ENCODE measurements at regions not wholly inside any gene's neighbourhood (a gene's known extent, or its start where the extent isn't known, plus 50 kb on each side); places are given as distances from the start of the nearest gene placed in this dataset.
A peak's percentile ranks its signal among the peaks of the same experiment; 100 is the strongest.

- Histone ChIP-seq H3K4me3 (no peak overlapping the region), H3K27me3 (no peaks in the 10 kb centered on the region), H3K4me1 (replicated peaks in 1 of 2) (no peaks in the 10 kb centered on the region), H3K27ac (no peak overlapping the region), H3K9me3 (replicated peaks in 1 of 3) (no peaks in the 10 kb centered on the region), H3K36me3 (replicated peaks in 1 of 2) (no peaks in the 10 kb centered on the region)
- no peak for TF ChIP-seq CTCF (IDR thresholded peaks at IDR 0.05)
- no peak for TF ChIP-seq POLR2A (IDR thresholded peaks at IDR 0.05)
- intact Hi-C loops (cut with DNase I) = no loop called here
- WGBS, 4 donors = 55 to 87% (median 79%) methylated on average over 9 to 12 of the region's 12 CpGs
- DNase-seq = peak in 3 of 7 donors; percentile 22 to 60 (median 31)
Observed at GRCh38 chr1:91601554-91602376, 101.1 kb downstream of the CDC7 start.

- 94 to 97% (median 96%) methylated on average over 4 of the region's 4 CpGs for WGBS, 4 donors
- Histone ChIP-seq H3K4me1 (replicated peaks in 1 of 2) (no peaks in the 10 kb centered on the region), H3K27me3 (no peaks in the 10 kb centered on the region), H3K9me3 (replicated peaks in 1 of 3) (no peaks in the 10 kb centered on the region), H3K36me3 (replicated peaks in 1 of 2) (no peaks in the 10 kb centered on the region), H3K4me3 (no peak overlapping the region), H3K27ac (no peak overlapping the region)
- DNase-seq = no peak
- intact Hi-C loops (cut with DNase I) = no loop called here
- TF ChIP-seq POLR2A (IDR thresholded peaks at IDR 0.05) = no peak
- TF ChIP-seq CTCF (IDR thresholded peaks at IDR 0.05) = no peak
Observed at GRCh38 chr1:91603409-91603808, 102.8 kb downstream of the CDC7 start.

GRCh38 chr1:91604632-91605031, 104.0 kb downstream of the CDC7 start:
- DNase-seq = no peak
- intact Hi-C loops (cut with DNase I) = no loop called here
- no peaks in the 10 kb centered on the region for H3K27me3 ChIP-seq
- 78 to 91% (median 84%) methylated on average over 7 of the region's 7 CpGs for WGBS, 4 donors
- no peak for TF ChIP-seq CTCF (IDR thresholded peaks at IDR 0.05)
- no peak for TF ChIP-seq POLR2A (IDR thresholded peaks at IDR 0.05)
- H3K36me3 ChIP-seq (replicated peaks in 1 of 2) = no peaks in the 10 kb centered on the region
- no peak overlapping the region for H3K27ac ChIP-seq
- no peaks in the 10 kb centered on the region for H3K9me3 ChIP-seq (replicated peaks in 1 of 3)
- H3K4me1 ChIP-seq (replicated peaks in 1 of 2) = no peaks in the 10 kb centered on the region
- H3K4me3 ChIP-seq = no peak overlapping the region

GRCh38 chr1:91605566-91605965, 104.9 kb downstream of the CDC7 start:
- intact Hi-C loops (cut with DNase I) = no loop called here
- Histone ChIP-seq H3K36me3 (replicated peaks in 1 of 2) (no peaks in the 10 kb centered on the region), H3K27ac (peak overlapping the region in 1 of 5 donors; percentile 66), H3K9me3 (replicated peaks in 1 of 3) (no peaks in the 10 kb centered on the region), H3K27me3 (no peaks in the 10 kb centered on the region), H3K4me3 (no peak overlapping the region), H3K4me1 (replicated peaks in 1 of 2) (no peaks in the 10 kb centered on the region)
- no peak for TF ChIP-seq POLR2A (IDR thresholded peaks at IDR 0.05)
- TF ChIP-seq CTCF (IDR thresholded peaks at IDR 0.05) = no peak
- no peak for DNase-seq
- WGBS, 4 donors = 70 to 92% (median 77%) methylated on average over 3 of the region's 3 CpGs
